ENCODE measurements at regions not wholly inside any gene's neighbourhood (a gene's known extent, or its start where the extent isn't known, plus 50 kb on each side); places are given as distances from the start of the nearest gene placed in this dataset.

GRCh38 chr16:51936846-51937245, 610.1 kb downstream of the TOX3 start:
- TF ChIP-seq GATA3 (IDR thresholded peaks at IDR 0.05; ENCODE audit: low read depth, low read length) (no peak), GATA2 (IDR thresholded peaks at IDR 0.05; ENCODE audit: low read depth, low read length) (no peak)

Data from SH-SY5Y (cell line).